SK-N-DZ (cell line): ENCODE measurements at regions not wholly inside any gene's neighbourhood (a gene's known extent, or its start where the extent isn't known, plus 50 kb on each side); places are given as distances from the start of the nearest gene placed in this dataset.

ENCODE experiments used
- DNase-seq: peaks from one replicate; pipeline ENCODE4 v3.0.0-alpha.2; 2015; ENCODE audit warnings: low spot score

DNA sequence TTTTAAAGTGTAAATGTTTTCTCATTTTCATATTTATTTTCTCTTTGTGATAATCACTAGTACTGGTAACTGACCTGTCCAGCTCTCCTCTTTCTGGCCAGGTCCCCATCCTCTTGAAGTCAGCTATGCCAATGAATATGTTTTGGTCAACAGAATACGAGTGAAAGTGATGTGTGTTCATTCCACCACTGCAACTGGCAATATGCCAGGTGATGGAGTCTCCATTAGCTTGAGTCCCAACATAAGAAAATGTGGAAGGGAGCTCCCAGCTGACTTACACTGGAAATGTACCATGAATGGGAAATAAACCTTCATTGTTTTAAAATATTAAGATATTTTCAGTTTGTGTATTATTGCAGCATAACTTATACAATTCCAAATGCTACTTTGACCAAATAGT is 75.8 kb downstream of the CCDC34 start:
- no peak for DNase-seq

DNA sequence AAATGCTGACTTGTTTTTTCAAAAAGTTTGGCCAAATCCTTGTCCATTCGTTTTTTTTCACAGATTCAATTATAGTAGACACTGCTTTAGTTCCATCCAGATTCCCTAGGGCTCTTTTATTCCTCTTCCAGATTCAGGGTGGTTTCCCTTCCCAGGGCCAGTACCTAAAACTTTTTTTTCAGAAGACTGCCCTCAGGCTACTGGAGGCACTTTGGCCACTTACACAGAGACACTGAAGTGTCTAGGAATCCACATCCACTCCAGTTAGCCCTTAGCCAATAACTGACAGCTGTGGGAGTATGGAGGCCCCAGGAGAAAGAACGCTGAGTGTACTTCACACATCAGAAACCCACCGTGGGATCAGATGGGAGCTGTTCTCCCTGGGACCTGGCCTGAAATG is 77.3 kb downstream of the CCDC34 start:
- DNase-seq = no peak

DNA sequence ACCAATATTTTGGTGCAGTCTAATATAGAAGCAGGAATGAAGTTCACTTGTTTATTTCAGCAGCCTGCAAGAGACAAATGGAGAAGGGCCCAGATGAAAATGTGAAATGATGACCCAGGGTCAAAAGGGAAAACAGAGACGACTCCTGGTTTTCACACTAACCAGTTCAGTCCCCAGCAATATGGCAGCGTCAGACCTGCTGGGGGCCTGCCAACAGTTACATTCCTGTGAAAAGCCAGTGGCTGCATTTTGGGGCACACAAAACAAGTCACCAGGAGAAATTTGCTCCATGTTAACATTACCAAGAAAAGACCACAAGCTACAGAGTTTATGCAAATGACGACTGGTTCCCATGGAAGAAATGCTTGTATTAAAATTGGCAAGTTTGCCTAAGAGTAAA is 80.2 kb downstream of the CCDC34 start:
- no peak for DNase-seq

DNA sequence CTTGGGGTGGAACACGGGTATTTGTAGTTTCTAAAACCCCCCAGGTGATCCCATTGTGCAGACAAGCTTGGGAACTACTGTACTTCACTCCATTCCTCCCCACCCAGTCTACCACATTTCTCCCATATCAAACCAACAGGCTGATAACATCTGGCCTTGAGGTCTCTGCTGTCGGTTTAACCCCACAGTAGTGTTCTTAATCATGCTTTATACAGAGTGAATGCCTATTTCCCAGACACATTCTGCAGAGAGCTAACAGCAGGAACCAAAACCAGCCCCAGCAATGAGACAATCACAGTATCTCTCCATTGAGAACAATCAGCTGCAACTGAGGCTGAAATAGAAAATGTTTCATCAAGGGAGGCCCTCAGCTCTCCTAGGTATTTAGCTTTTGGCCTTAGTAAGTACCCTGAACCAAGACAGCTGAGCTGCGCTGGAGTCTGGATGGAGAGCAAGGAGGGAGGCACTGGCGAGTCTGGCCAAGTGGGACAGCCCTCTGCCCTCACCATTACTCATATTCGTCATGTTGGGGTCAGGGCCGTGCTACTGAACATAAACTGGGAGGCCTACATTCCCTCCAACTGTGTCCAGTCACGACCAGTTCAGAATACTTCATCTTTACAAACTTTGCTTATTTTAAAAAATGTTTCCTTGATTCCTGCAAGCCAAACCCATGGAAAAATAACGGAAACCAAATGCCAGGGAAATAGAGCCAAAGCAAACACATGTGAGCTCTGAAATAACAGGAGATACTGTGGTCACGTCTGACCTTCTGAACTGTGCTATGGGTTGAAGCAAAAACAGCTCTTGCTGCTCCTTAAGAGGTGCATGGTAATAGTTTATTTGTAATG is 81.0 kb downstream of the CCDC34 start:
- DNase-seq = no peak

DNA sequence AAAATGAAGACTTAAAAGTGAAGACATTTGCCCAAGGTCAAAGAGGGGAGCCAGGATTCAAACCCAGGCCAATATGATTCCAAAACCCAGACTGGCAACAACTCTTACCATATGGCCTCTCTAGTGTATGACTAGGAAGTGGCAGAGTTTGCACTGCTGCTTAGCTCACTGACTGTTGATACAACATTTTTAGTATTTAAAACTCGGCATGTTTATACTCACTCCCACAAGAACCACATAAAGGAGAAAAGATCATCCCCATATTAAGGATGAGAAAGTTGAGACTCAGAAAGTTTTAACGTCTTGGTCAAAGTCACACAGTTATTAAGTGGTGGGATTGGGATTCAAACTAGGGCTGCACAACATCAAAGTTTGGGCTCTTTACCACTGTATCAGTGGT is 81.7 kb downstream of the CCDC34 start:
- no peak for DNase-seq

DNA sequence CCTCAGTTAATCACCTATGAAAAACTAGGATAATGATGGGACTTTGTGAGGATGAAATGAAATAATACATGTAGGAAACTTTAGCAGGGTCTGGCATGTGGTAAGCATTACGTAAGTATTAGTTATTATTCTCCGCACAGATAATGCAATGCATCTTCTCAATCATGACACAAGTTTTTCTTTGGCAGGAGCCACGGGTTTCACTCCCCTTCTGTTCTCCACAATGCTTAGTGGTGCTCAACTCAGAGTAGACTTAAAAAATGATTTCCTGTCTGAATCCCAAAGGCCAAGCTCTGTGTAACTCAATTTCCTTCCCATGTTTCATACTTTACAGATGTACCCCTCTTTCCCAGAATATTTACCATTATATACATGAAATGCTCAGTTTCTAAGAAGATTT is 82.9 kb downstream of the CCDC34 start:
- DNase-seq = no peak

DNA sequence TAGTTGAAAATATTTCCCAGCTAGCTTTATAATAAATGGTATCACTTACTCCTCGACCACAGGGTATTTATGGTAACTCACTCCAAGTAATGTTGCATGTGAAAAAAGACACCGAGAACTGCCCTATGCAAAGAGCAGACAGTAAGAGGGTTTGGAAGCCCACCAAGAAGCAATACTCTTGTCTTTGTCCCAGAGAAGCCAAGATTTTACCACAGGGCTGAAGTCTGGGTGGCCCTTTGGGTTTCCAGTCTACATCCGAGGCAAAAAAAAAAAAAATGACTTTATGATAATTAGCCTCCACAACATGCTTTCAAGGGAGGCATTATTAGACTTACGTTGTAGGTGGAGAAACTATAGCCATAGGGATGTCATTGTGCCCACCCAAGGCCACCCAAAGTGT is 83.6 kb downstream of the CCDC34 start:
- no peak for DNase-seq

DNA sequence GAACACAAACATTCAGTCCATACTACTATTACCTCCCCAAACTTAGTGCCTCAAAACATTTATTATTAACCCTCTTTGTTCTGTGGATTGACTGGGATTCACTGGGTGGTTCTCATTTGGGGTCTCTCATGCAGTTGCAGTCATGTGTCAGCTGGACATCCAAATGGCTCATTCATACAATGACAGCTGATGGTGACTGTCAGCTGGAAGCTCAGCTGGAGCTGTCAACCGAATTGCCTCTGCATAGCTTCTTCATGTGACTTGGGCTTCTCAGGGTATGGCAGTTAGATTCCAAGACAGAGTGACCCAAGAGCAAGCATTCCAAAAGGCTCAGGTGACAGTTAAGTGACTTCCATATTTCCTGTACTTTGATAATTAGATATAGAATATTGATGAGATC is 85.2 kb downstream of the CCDC34 start:
- no peak for DNase-seq

DNA sequence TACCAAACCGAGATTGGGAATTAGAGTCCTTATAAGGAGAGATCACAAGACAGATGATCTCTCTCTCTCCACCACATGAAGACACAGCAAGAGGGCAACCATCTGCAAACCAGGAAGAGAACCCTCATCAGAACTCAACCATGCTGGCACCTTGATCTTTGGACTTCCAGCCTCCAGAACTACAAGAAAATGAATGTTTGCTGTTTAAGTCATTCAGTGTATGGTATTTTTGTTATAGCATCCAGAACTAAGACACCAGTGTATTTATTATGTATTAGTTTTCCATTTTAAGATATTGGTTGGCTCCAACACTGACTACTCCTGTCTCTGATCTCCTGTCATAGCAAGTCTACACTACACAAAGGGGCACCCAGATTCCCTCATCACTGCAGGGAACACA is 86.9 kb downstream of the CCDC34 start:
- no peak for DNase-seq

DNA sequence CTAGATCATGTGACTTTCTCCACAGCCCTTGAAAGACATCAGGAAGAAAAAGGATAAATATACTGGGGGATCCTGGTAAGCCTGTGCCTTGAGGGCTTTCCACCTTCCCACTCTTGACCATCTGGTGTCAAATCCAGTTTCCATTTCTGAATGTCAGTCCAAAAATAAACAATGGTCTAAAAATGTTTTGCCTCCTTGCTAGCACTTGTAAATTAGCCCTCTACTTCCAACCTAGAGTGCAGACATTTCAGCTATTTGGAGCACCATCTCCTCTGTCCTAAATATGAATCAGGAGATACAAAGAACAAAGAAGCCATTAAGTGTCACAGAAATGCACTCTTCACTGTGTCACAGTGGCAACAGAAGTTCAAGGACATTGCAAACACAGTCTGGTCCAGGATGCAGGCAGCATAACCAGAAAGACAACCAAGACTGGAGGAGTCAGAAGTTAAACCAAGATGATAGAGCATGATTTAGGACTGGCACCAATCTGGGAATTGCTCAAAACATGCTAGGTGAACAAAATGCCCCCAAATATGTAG is 88.1 kb downstream of the CCDC34 start:
- DNase-seq = no peak

DNA sequence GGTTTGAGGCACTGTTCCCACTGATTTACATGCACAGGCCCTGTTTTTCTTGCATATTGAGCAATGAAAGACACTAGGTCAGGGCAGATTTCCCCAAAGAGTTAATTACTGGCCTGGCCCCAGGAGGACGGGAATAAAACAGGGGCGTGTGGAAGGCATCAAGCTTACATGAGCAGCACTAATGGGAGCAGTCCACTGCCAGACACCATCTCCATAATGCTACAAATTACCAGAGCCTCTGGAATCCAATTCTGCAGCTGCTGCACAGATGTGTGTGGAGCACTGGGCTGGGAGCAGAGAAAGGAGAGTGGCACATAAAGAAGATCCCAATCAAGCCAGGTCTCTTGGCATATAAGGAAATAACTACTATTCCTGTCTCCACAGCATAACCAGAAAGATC is 96.9 kb downstream of the CCDC34 start:
- DNase-seq = peak; percentile 81

DNA sequence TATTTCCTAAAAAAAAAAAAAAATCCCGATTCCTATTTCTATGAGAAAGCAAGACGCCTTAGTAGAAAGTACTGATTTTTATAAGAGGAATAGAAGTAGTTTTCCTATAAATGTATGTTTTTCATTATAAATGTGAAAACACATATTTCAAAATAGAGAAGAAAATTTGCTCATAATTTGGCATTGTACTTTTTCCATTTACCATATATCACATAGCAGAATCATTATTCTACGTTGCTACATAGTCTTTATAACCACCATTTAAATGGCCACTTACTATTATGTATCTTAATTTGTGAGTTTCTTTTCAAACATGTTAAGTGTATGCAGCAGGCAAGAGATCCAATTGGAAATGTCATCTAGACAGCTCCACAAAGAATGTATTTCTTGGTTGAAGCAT is 99.0 kb downstream of the CCDC34 start:
- DNase-seq = no peak

DNA sequence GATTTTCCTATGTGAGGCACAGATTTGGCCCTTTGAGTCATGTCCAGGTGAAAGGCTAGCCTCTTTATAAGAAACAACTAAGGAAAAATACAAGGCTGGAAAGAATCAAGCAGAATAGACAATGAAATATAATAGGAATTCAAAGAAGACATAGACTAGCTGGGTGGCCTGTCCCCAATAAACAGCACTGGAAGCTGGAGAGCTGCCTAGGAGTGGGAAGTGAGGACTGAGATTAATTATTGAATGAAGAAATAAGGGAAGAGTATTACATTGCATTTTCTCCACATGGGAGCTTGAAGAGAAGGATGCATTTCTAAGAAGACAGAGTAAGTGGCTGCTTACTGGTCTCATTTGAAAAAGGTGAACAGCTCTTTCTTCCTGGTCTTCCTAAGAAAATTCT is 100.0 kb downstream of the CCDC34 start:
- DNase-seq = no peak

DNA sequence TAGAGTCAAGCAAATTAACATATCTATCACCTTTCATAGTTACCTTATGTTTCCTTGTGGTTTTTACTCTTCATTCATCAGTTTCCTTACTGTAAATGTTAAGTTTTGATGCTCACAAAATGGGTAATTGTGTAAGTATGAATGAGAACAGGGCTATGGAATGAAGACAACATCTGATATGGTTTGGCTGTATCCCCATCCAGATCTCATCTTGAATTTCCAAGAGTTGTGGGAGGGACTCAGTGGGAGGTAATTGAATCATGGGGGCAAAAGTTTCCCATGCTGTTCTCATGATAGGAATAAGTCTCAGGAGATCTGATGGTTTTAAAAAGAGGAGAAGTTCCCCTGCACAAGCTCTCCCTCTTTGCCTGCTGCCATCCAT is 107.6 kb downstream of the CCDC34 start:
- no peak for DNase-seq

DNA sequence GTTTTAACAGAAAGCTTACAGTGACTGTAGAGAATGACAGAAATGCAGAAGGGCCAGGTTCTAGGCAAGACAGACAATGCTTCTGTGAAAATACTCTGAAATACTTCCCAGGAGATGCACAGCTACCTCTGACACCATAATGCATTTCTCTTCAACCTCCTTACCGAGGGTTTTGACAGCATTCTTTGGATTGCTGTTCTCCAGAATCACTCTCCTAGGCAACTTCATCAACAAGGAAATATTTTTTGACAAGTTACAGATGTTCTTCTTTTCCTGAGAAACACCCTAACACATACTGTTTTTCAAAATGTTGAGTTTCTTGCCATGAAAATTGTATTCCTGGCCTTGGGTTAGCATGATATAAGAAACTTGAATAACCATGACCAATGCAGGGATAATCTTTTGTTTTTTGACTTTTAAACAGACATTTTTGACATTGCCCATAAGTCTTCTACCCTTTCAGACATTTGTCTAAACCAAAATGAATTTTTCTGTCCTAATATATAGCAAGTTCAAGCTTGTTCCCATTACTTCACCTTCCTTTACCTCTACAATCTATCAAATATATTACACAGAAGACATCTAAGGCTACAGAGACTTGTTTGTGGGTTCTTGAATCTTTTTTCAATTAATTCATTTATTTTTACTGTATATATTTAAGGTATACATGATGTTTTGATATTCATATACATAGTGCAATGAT is 108.1 kb downstream of the CCDC34 start:
- no peak for DNase-seq

DNA sequence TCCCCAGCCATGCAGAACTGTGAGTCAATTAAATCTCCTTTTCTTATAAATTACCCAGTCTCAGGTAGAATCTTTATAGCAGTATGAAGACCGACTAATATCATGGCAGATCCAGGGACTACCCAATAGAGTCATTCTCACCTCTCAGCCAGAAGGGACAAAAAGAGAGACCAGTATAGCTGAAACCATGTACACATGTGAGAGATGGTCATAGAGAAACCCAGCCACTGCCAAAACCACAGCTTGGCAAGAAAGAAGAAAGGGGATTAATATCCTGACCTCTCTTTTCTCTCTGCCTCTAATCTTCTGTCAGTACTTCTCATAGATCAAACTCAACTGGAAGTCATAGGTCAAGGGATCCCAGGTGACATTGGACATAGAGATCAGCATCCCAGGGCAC is 109.8 kb downstream of the CCDC34 start:
- DNase-seq = no peak

DNA sequence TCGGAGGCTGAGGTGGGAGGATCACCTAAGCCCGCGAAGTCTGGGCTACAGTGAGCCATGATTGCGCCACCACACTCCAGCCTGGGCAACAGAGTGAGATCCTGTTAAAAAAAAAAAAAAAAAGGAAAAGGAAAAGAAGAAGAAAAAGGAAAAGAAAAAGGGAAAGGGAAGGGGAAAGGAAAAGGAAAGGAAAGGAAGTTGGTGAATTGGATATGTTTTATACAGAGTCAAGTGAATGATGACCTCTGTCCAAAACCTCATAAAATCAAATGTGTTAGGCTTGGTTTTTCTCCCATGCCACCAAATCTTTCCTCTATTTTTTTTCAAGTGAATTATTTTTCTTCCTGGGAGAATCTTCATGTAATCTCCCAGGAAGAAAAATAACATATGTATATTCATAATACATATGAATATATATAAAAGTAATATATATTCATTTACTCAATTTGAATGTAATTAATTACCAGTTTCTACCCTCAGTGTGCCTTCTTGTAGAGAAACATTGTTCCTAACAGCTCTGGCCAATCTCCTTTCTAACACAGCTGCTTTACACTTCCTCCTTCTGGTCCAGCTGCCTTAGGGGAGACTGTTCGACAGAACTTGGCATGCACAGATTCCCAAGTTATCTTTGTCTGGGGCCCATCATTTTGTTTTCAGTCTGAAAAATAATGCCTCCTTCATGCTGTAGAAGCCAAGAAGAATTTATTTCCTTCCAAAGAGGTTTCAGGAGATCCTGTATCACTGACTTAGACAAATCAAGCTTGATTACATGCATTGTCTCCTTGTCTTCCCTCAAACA is 111.9 kb downstream of the CCDC34 start:
- no peak for DNase-seq

DNA sequence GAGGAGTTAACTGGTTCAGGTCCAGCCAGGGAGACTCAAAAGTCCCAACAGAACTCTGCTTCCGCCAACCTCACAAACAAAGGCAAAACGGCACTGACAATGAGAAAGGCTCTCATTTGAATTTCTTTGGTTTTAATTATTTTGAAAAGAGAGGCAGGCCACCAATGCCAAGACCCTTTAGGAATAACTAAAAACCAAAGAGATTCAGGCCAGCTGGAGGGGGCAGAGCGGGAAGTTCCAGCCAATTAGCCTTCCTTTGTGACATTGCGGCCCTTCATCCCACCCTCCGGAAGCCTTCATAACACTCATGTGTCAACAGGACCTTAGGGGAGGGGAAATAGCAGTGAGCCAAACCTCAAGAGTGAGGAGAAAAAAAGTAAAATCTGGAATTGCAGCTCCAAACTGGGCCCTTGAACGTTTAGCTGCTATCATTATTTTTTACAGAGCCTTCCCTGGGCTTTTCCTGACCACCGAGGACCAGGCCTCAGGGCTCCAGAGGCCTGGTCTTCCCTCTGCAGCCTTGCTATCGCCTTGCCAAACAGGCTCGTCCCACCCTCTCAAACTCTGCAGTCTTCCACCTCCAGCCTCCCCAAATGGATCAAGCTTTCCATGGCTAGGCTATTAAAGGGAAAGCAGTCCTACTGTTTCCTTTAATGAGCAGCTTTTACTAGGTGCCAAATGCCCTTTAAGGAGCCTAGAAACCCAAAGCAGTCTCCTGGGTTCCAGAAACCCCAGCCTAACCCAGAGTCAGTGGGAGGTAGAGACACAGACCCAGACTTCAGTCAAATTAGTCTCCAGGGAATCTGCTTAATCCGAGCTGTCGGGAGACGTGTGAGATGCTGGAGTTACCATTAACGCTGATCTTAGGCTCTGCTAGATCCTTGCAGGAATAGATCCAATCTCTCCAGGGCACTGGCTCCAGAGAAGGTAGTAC is 114.2 kb downstream of the CCDC34 start:
- no peak for DNase-seq

DNA sequence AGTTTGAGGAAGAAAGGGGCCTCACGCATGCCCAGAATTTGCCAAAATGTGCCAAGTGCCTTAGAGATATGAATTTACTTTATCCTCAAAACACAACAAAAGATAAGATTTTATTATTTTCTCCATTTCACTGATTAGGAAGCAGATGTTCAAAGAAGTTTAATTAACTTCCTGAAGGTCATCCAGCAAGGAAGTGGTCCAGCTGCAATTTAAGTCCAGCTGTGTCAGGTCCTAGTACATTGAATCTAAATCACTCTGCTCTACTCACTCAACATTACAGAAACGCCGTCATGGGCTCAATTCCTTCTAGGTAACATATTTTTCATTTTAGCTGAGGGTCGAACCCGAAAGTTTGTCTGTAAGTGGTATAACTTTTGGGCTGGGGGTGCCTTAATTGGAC is 115.4 kb downstream of the CCDC34 start:
- no peak for DNase-seq

DNA sequence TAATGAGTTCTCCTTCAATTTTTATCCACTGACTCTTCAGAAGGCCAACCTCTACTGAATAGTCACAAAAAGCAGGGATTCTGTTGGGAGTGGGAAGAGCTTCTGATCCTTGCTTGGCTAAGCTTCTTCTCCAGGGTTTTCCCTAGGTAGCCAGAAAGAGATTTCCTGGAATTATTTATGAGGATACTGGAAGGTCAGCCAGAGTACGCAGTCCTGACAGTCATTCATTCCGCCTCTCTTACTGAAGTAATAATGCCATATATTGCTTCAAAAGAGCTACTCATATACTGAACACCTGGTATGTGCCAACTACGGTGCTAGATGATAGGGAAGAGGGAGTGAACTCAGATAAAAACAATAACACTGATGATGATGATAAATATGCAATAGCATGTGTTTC is 116.1 kb downstream of the CCDC34 start:
- DNase-seq = no peak

DNA sequence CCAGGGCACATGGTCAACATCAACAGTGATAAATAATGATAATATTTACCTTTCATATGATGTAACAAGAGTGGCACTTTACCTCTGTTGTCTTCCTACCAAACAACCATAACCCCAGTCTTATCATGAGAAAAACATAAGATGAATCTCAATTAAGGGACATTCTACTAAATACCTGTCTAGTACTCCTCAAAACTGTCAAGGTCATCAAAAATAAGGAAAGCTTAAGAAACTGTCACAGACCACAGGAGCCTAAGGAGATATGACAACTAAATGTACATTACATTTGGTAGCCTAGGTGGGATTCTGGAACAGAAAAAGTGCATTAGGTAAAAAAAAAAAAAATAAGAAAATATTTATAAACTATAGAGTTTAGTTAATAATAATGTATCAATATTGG is 118.1 kb downstream of the CCDC34 start:
- no peak for DNase-seq
